Keratinocyte (primary cell): ENCODE measurements at regions not wholly inside any gene's neighbourhood (a gene's known extent, or its start where the extent isn't known, plus 50 kb on each side); places are given as distances from the start of the nearest gene placed in this dataset.

Experiments
- DNase-seq: peaks from one replicate; pipeline ENCODE4 v3.0.0-alpha.2; 2011; ENCODE audit warnings: low read depth, missing footprints, low spot score
- FAIRE-seq: peaks from 2 replicates; lab custom pipeline; 2011; peaks lifted over from hg19 to GRCh38; lab: Jason Lieb, UNC
- H2AFZ ChIP-seq: 2 replicates; pipeline ENCODE4 v1.6.0; 2012; ENCODE audit warnings: low read length, control low read depth, inconsistent platforms; ENCODE audit not compliant: control insufficient read depth
- H3K27ac ChIP-seq: 2 replicates; pipeline ENCODE4 v1.5.1; 2011; ENCODE audit warnings: low read length; ENCODE audit not compliant: control insufficient read depth, insufficient read depth
- H3K27me3 ChIP-seq: 3 replicates; pipeline ENCODE4 v1.6.0; 2011; ENCODE audit warnings: low read length; ENCODE audit not compliant: control insufficient read depth, insufficient read depth; ENCODE audit errors: extremely low read depth
- H3K36me3 ChIP-seq, 2 experiments: 2 replicates in 1 of 2; 3 replicates in 1 of 2; pipeline ENCODE4 v1.5.1; 2011; ENCODE audit warnings: low read length in 2 of 2, mild to moderate bottlenecking in 1 of 2; ENCODE audit not compliant: control insufficient read depth in 2 of 2, insufficient read depth in 2 of 2; ENCODE audit errors: extremely low read depth in 1 of 2
- H3K4me1 ChIP-seq: 3 replicates; pipeline ENCODE4 v1.5.1; 2011; ENCODE audit warnings: low read length; ENCODE audit not compliant: control insufficient read depth, insufficient read depth; ENCODE audit errors: extremely low read depth
- H3K4me2 ChIP-seq: 3 replicates; pipeline ENCODE4 v1.6.0; 2011; ENCODE audit warnings: low read depth, low read length; ENCODE audit not compliant: control insufficient read depth, insufficient read depth; ENCODE audit errors: extremely low read depth
- H3K4me3 ChIP-seq, 3 experiments: fragments of 200-600 bp in 1 of 3; sonication (generic) in 1 of 3; 2 replicates in 2 of 3; 3 replicates in 1 of 3; pipeline ENCODE4 v1.5.1; 2011 to 2016; ENCODE audit warnings: low read length in 3 of 3, mild to moderate bottlenecking in 3 of 3, control low read depth in 2 of 3, inconsistent platforms in 1 of 3, low read depth in 1 of 3, mixed read lengths in 1 of 3, mixed run types in 1 of 3, moderate library complexity in 1 of 3; ENCODE audit not compliant: control insufficient read depth in 2 of 3, insufficient read depth in 2 of 3; ENCODE audit errors: extremely low read depth in 1 of 3
- H3K79me2 ChIP-seq: 2 replicates; pipeline ENCODE4 v1.6.0; 2012; ENCODE audit warnings: low read length; ENCODE audit not compliant: control insufficient read depth, insufficient read depth
- H3K9ac ChIP-seq: 3 replicates; pipeline ENCODE4 v1.6.0; 2011; ENCODE audit warnings: low read length; ENCODE audit not compliant: control insufficient read depth, insufficient read depth; ENCODE audit errors: extremely low read depth
- H3K9me1 ChIP-seq: 3 replicates; pipeline ENCODE4 v1.6.0; 2011; ENCODE audit warnings: low read length; ENCODE audit not compliant: control insufficient read depth, insufficient read depth; ENCODE audit errors: extremely low read depth
- H3K9me3 ChIP-seq: 2 replicates; pipeline ENCODE4 v1.5.1; 2012; ENCODE audit warnings: low read depth, low read length; ENCODE audit not compliant: control insufficient read depth
- H4K20me1 ChIP-seq: 3 replicates; pipeline ENCODE4 v1.6.0; 2011; ENCODE audit warnings: low read length; ENCODE audit not compliant: control insufficient read depth, insufficient read depth; ENCODE audit errors: extremely low read depth
- EZH2 ChIP-seq: IDR thresholded peaks from one replicate; pipeline ENCODE4 v1.6.1; 2012; ENCODE audit warnings: inconsistent platforms, mild to moderate bottlenecking, low read length, moderate library complexity
- dilution Hi-C: fragments of 300-500 bp; cut with MboI; formaldehyde crosslinking; loops from one replicate; pipeline ENCODE4 v1.7.0; 2020; ENCODE audit warnings: low sequenced_read_pairs; ENCODE audit not compliant: extremely low pct_ligation_motif_present
- TF ChIP-seq, protein P1 (sequence below), 3 experiments: IDR thresholded peaks in 1 of 3; conservative IDR thresholded peaks in 1 of 3; optimal IDR thresholded peaks in 1 of 3; 2 replicates in 2 of 3; 3 replicates in 1 of 3; pipeline versions ENCODE3 to v1.5.1; 2011; ENCODE audit warnings: low read length in 3 of 3, mild to moderate bottlenecking in 3 of 3, moderate library complexity in 2 of 3, control low read depth in 1 of 3, inconsistent platforms in 1 of 3; ENCODE audit not compliant: insufficient read depth in 2 of 3; ENCODE audit errors: extremely low read depth in 1 of 3

DNA sequence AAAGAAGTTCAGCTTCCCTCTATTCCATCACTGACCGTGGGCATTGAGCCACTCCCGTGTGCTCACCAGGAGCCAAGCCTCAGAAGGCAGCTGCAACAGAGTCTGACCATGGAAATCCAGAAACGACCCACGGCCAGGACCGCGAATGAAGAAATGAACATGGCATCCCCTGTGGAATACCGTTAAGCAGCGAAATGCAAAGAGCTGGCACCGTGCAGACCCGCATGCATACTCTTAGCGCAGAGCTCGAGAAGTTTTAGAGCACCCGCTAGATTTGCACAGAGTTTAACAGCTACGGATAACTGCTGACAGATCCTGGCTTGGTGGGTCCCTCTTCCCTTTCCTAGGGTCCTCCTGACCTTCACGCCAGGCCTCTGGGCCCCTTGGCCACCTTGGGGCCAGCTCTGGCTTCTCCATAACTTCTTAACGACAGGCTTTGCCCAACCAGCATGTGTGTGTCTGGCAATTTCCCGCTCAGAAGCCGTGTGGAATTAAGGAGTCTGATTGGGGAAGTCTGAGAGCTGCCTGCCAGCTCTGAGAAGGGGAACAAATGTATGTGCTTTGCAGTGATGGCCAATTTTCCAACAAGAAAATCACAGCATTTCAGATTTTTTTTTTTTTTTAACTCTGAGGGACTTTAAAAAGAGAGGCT is 75.3 kb upstream of the COL5A1 start:
- dilution Hi-C loops: no loop called here
- Histone ChIP-seq H4K20me1 (no peaks in the 10 kb centered on the region), H3K4me3 (no peak overlapping the region), H3K9me3 (no peaks in the 10 kb centered on the region), H3K27ac (no peak overlapping the region), H3K27me3 (no peaks in the 10 kb centered on the region), H3K9ac (no peak overlapping the region), H3K79me2 (no peaks in the 10 kb centered on the region), H3K4me1 (no peaks in the 10 kb centered on the region), H2AFZ (no peak overlapping the region), H3K4me2 (no peak overlapping the region), H3K36me3 (no peaks in the 10 kb centered on the region), H3K9me1 (no peaks in the 10 kb centered on the region)
- TF ChIP-seq, protein P1, sequence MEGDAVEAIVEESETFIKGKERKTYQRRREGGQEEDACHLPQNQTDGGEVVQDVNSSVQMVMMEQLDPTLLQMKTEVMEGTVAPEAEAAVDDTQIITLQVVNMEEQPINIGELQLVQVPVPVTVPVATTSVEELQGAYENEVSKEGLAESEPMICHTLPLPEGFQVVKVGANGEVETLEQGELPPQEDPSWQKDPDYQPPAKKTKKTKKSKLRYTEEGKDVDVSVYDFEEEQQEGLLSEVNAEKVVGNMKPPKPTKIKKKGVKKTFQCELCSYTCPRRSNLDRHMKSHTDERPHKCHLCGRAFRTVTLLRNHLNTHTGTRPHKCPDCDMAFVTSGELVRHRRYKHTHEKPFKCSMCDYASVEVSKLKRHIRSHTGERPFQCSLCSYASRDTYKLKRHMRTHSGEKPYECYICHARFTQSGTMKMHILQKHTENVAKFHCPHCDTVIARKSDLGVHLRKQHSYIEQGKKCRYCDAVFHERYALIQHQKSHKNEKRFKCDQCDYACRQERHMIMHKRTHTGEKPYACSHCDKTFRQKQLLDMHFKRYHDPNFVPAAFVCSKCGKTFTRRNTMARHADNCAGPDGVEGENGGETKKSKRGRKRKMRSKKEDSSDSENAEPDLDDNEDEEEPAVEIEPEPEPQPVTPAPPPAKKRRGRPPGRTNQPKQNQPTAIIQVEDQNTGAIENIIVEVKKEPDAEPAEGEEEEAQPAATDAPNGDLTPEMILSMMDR (optimal IDR thresholded peaks at IDR 0.05 in 1 of 3, IDR thresholded peaks at IDR 0.05 in 1 of 3, conservative IDR thresholded peaks at IDR 0.05 in 1 of 3; ENCODE audit: extremely low read depth in 1 of 3, insufficient read depth in 2 of 3, low read length in 3 of 3): no peak
- TF ChIP-seq EZH2: no peak
- DNase-seq (no peak), FAIRE-seq (no peak)

DNA sequence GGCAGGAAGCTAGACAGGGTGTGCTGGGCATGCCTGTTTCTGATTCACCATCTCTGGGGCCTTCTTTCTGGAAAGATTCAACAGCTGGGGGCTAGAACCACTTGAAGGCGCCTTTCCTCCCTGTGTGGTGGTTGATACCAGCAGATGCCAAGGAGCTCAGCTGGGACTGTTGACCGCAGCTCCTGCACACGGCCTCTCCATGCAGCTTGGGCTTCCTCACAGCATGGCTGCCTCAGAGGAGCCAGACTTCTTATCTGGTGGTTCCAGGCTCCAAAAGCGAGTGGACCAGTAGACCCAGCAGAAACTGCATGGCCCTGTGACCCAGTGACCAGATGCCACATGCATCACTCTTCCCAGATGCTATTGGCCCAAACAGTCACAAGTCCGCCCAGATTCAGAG is 74.7 kb upstream of the COL5A1 start:
- dilution Hi-C loops: no loop called here
- H3K79me2 ChIP-seq: no peaks in the 10 kb centered on the region
- no peaks in the 10 kb centered on the region for H3K9me1 ChIP-seq
- no peak overlapping the region for H3K9ac ChIP-seq
- H4K20me1 ChIP-seq: no peaks in the 10 kb centered on the region
- no peak overlapping the region for H3K4me3 ChIP-seq
- TF ChIP-seq, protein P1 (optimal IDR thresholded peaks at IDR 0.05 in 1 of 3, IDR thresholded peaks at IDR 0.05 in 1 of 3, conservative IDR thresholded peaks at IDR 0.05 in 1 of 3; ENCODE audit: extremely low read depth in 1 of 3, insufficient read depth in 2 of 3, low read length in 3 of 3): no peak
- no peak for TF ChIP-seq EZH2
- no peaks in the 10 kb centered on the region for H3K4me1 ChIP-seq
- no peaks in the 10 kb centered on the region for H3K9me3 ChIP-seq
- H2AFZ ChIP-seq: no peak overlapping the region
- H3K4me2 ChIP-seq: no peak overlapping the region
- no peaks in the 10 kb centered on the region for H3K36me3 ChIP-seq
- no peak overlapping the region for H3K27ac ChIP-seq
- FAIRE-seq: no peak
- no peak for DNase-seq
- peaks cover under 1% of the 10 kb centered on the region for H3K27me3 ChIP-seq
